ENCODE measurements at regions not wholly inside any gene's neighbourhood (a gene's known extent, or its start where the extent isn't known, plus 50 kb on each side); places are given as distances from the start of the nearest gene placed in this dataset.

DNA sequence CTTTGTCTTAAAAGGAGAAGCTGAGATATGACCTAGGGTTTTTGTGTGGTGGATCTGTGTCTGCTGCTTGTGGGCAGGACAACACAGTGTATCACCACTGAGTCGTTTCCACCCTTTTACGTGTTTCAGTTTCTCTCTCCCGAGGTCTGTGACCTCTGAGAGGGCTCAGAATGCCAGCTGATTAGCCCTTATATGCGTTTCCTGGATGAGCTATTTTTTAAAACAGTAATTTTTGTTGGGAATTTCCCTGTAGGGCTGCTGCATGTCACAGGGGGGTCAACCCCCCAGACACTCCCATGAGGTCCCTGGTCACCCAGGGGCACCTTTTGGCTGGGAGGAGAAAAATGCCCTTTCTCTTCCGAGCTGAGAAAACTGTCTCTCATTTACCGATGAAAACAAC, 170.4 kb upstream of the CASK start:
- Histone ChIP-seq H3K4me3 (no peak overlapping the region), H3K9me3 (no peaks in the 10 kb centered on the region), H3K36me3 (no peaks in the 10 kb centered on the region), H3K27ac (no peak overlapping the region), H3K4me1 (no peaks in the 10 kb centered on the region), H3K27me3 (no peaks in the 10 kb centered on the region)
- in situ Hi-C loops (cut with MboI; ENCODE audit: low pct_ligation_motif_present in 1 of 4, low pct_unique_long_range_greater_than_20kb in 1 of 4, low sequenced_read_pairs in 3 of 4) (loop anchor here in 1 of 4 donors (25.0 kb wide), 1 partner anchor 94 kb away; no protein-coding TSS in a partner anchor), intact Hi-C loops (cut with DNase I; ENCODE audit: low total_unique reads) (no loop called here)
- 55% methylated on average over 6 of the region's 6 CpGs; no CpG with 5 or more reads in 1 of the 2 donors for WGBS, 2 donors (ENCODE audit: low coverage in 1 of 2)
- no peak for DNase-seq
- TF ChIP-seq EP300 (IDR thresholded peaks at IDR 0.05; ENCODE audit: low read depth) = no peak
- TF ChIP-seq, protein P1, sequence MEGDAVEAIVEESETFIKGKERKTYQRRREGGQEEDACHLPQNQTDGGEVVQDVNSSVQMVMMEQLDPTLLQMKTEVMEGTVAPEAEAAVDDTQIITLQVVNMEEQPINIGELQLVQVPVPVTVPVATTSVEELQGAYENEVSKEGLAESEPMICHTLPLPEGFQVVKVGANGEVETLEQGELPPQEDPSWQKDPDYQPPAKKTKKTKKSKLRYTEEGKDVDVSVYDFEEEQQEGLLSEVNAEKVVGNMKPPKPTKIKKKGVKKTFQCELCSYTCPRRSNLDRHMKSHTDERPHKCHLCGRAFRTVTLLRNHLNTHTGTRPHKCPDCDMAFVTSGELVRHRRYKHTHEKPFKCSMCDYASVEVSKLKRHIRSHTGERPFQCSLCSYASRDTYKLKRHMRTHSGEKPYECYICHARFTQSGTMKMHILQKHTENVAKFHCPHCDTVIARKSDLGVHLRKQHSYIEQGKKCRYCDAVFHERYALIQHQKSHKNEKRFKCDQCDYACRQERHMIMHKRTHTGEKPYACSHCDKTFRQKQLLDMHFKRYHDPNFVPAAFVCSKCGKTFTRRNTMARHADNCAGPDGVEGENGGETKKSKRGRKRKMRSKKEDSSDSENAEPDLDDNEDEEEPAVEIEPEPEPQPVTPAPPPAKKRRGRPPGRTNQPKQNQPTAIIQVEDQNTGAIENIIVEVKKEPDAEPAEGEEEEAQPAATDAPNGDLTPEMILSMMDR (IDR thresholded peaks at IDR 0.05) = no peak
- TF ChIP-seq POLR2AphosphoS5 (IDR thresholded peaks at IDR 0.05) = no peak

DNA sequence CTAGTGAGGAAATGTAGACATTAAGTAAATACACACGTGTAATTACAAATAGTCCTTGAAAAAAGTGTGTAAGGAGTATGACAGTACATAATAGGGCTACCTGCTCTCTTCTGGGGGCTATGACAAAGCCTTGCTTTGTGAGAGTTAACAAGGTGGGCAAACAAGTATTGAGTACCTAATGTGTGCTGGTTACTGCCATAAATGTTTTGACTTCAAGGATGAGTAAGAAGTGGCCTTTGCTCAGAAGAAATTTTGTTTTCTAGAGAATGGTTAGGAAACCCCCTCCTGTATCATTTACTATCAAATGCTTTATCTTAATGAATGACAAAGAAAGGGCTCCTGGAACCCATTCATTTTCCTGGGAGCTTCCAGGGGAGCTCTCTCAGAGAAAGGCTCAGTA, 167.0 kb upstream of the CASK start:
- Histone ChIP-seq H3K27me3 (no peaks in the 10 kb centered on the region), H3K36me3 (no peaks in the 10 kb centered on the region), H3K4me1 (no peaks in the 10 kb centered on the region), H3K4me3 (no peak overlapping the region), H3K27ac (no peak overlapping the region), H3K9me3 (no peaks in the 10 kb centered on the region)
- intact Hi-C loops (cut with DNase I; ENCODE audit: low total_unique reads) (no loop called here), in situ Hi-C loops (cut with MboI; ENCODE audit: low pct_ligation_motif_present in 1 of 4, low pct_unique_long_range_greater_than_20kb in 1 of 4, low sequenced_read_pairs in 3 of 4) (loop anchor here in 1 of 4 donors (25.0 kb wide), 1 partner anchor 97 kb away; no protein-coding TSS in a partner anchor)
- no peak for DNase-seq
- TF ChIP-seq POLR2A (IDR thresholded peaks at IDR 0.05) = no peak
- TF ChIP-seq, protein P1 (IDR thresholded peaks at IDR 0.05) = no peak
- no peak for TF ChIP-seq POLR2AphosphoS5 (IDR thresholded peaks at IDR 0.05)
- TF ChIP-seq EP300 (IDR thresholded peaks at IDR 0.05; ENCODE audit: low read depth) = no peak
- 47% methylated on average over 1 of the region's 1 CpG; no CpG with 5 or more reads in 1 of the 2 donors for WGBS, 2 donors (ENCODE audit: low coverage in 1 of 2)

DNA sequence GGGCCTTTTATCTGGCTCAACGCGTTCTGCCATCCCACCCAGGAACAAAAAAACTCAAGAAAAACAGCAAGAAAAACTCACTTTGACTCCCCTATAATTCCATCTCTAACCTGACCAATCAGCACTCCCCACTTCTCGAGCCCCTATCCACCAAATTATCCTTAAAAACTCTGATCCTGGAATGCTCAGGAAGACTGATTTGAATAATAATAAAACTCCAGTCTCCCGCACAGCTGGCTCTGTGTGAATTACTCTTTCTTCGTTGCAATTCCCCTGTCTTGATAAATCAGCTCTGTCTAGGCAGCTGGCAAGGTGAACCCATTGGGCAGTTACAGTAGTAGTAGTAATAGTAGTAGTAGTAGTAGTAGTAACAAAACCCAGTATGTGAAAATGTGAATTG, 165.7 kb upstream of the CASK start:
- no peak for DNase-seq
- H3K27ac ChIP-seq = no peak overlapping the region
- H3K4me1 ChIP-seq = no peaks in the 10 kb centered on the region
- H3K36me3 ChIP-seq = no peaks in the 10 kb centered on the region
- WGBS, 2 donors (ENCODE audit: low coverage in 1 of 2) = 83% methylated on average over 5 of the region's 5 CpGs; no CpG with 5 or more reads in 1 of the 2 donors
- no peaks in the 10 kb centered on the region for H3K27me3 ChIP-seq
- H3K4me3 ChIP-seq = no peak overlapping the region
- in situ Hi-C loops (cut with MboI; ENCODE audit: low pct_ligation_motif_present in 1 of 4, low pct_unique_long_range_greater_than_20kb in 1 of 4, low sequenced_read_pairs in 3 of 4) = loop anchor here in 1 of 4 donors (25.0 kb wide), 1 partner anchor 98 kb away; no protein-coding TSS in a partner anchor
- intact Hi-C loops (cut with DNase I; ENCODE audit: low total_unique reads) = no loop called here
- H3K9me3 ChIP-seq = no peaks in the 10 kb centered on the region
- no peak for TF ChIP-seq EP300 (IDR thresholded peaks at IDR 0.05; ENCODE audit: low read depth)

DNA sequence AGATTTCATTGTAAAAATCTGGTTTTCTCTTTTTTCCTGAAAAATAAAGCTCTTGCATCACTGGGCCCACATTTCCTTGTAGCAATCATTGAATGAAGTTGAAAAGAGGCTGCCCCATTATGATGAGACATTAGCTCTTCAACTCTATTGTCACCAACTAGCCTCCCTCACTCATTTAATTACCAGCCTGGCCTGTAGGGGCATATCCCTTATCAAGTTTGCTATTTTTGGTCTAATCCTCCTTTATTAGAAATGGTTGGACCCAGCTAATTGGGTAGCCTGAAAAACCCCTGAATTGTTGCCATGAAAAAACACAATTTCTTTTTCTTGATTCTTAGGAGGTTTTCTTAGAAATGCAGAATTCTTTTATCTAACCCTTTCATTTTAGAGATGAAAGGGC, 164.6 kb upstream of the CASK start:
- Histone ChIP-seq H3K27ac (no peak overlapping the region), H3K36me3 (no peaks in the 10 kb centered on the region), H3K4me1 (no peaks in the 10 kb centered on the region), H3K4me3 (no peak overlapping the region), H3K9me3 (no peaks in the 10 kb centered on the region), H3K27me3 (no peaks in the 10 kb centered on the region)
- intact Hi-C loops (cut with DNase I; ENCODE audit: low total_unique reads) = no loop called here
- no peak for TF ChIP-seq POLR2AphosphoS5 (IDR thresholded peaks at IDR 0.05)
- TF ChIP-seq, protein P1 (IDR thresholded peaks at IDR 0.05) = no peak
- TF ChIP-seq EP300 (IDR thresholded peaks at IDR 0.05; ENCODE audit: low read depth) = no peak
- TF ChIP-seq POLR2A (IDR thresholded peaks at IDR 0.05) = no peak
- in situ Hi-C loops (cut with MboI; ENCODE audit: low pct_ligation_motif_present in 1 of 4, low pct_unique_long_range_greater_than_20kb in 1 of 4, low sequenced_read_pairs in 3 of 4) = loop anchor here in 1 of 4 donors (25.0 kb wide), 1 partner anchor 99 kb away; no protein-coding TSS in a partner anchor
- no peak for DNase-seq

DNA sequence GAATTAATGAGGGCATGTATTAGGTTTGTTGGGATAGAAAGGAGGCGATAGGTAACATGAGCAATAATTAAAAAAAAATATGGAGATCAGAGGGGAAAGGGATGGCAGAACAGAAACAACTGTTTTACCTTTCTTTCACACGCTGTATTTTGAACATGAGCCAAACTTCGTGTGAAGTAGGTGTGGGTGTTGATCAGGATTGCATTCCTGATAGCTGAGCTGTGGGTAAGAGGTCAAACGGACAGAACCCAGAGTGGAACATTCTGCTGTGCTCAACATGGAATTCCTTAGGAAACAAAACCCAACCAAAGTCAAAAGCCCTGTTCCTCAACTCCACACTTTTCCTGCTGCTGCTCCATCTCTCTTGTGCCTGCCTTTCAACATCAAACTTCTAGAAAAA, 162.5 kb upstream of the CASK start:
- in situ Hi-C loops (cut with MboI; ENCODE audit: low pct_ligation_motif_present in 1 of 4, low pct_unique_long_range_greater_than_20kb in 1 of 4, low sequenced_read_pairs in 3 of 4) = loop anchor here in 1 of 4 donors (25.0 kb wide), 1 partner anchor 101 kb away; no protein-coding TSS in a partner anchor

More for the DNA sequence above, 162.5 kb upstream of the CASK start:
- H3K27ac ChIP-seq = peak overlapping the region in 1 of 4 donors; percentile 24
- intact Hi-C loops (cut with DNase I; ENCODE audit: low total_unique reads) = no loop called here
- no peaks in the 10 kb centered on the region for H3K36me3 ChIP-seq
- no peak for DNase-seq
- no peaks in the 10 kb centered on the region for H3K9me3 ChIP-seq
- no peak overlapping the region for H3K4me3 ChIP-seq
- no peaks in the 10 kb centered on the region for H3K27me3 ChIP-seq
- TF ChIP-seq POLR2A (IDR thresholded peaks at IDR 0.05) (no peak), POLR2AphosphoS5 (IDR thresholded peaks at IDR 0.05) (no peak), EP300 (IDR thresholded peaks at IDR 0.05; ENCODE audit: low read depth) (no peak)
- TF ChIP-seq, protein P1 (IDR thresholded peaks at IDR 0.05) = no peak
- no peaks in the 10 kb centered on the region for H3K4me1 ChIP-seq
- WGBS, 2 donors (ENCODE audit: low coverage in 1 of 2) = 57% methylated on average over 4 of the region's 4 CpGs; no CpG with 5 or more reads in 1 of the 2 donors

Data from transverse colon (tissue), 4 donors.